AG04449 (cell line): ENCODE measurements at regions not wholly inside any gene's neighbourhood (a gene's known extent, or its start where the extent isn't known, plus 50 kb on each side); places are given as distances from the start of the nearest gene placed in this dataset.
"Not testable (repeated sequence)": the region's sequence is repeated elsewhere in the genome, so short reads cannot be mapped to it uniquely, and the experiment has no call there.

ENCODE experiments used
- CTCF ChIA-PET: fragments of 350-600 bp; formaldehyde crosslinking; extraction: SDS; loops from one replicate; lab custom pipeline; 2021; ENCODE audit warnings: antibody characterized with exemption; lab: Yijun Ruan, JAX
- POLR2A ChIA-PET: fragments of 400-600, 350-600 bp; formaldehyde crosslinking; extraction: SDS; loops from one replicate; lab custom pipeline; 2020; ENCODE audit warnings: antibody characterized with exemption, inconsistent platforms; lab: Yijun Ruan, JAX
- DNase-seq: peaks from one replicate; pipeline ENCODE4 v3.0.0-alpha.2; 2010; ENCODE audit warnings: low read depth, low spot score
- H3K4me3 ChIP-seq: 2 replicates; pipeline ENCODE4 v1.5.1; 2011; ENCODE audit warnings: low read depth, mild to moderate bottlenecking, control low read depth, low read length
- TF ChIP-seq, protein P1 (sequence below): IDR thresholded peaks from one replicate; pipeline ENCODE4 v1.5.1; 2011; ENCODE audit warnings: mild to moderate bottlenecking, moderate library complexity, low read length, control low read depth, inconsistent platforms; ENCODE audit not compliant: insufficient read depth; ENCODE audit errors: missing control alignments

DNA sequence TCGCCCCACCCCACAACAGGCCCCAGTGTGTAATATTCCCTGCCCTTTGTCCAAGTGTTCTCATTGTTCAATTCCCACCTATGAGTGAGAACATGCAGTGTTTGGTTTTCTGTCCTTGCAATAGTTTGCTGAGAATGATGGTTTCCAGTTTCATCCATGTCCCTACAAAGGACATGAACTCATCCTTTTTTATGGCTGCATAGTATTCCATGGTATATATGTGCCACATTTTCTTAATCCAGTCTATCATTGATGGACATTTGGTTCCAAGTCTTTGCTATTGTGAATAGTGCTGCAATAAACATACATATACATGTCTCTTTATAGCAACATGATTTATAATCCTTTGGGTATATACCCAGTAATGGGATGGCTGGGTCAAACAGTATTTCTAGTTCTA, 132.7 kb downstream of the SNX10 start:
- POLR2A ChIA-PET, CTCF ChIA-PET, DNase-seq, H3K4me3 ChIP-seq: not testable (repeated sequence)

DNA sequence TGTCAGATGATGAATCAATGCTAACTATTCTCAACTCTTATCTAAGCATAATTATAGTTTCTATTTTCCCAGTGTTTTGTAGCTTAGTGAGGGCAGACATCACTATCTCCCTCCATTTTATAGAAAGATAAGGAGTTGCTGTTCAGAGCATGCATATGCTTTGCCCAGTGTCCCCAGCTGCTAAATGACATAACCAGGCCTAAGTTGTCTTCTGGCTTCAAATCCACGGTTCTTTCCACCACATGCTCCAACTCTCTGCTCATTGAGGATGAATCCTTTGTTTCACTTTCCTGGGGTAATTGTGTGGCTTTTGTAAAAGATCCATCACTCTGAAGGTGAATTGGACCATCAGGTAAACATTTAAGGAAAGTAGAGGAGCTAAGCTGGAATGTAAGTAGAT, 134.0 kb downstream of the SNX10 start:
- no peak overlapping the region for H3K4me3 ChIP-seq
- no peak for DNase-seq
- TF ChIP-seq, protein P1, sequence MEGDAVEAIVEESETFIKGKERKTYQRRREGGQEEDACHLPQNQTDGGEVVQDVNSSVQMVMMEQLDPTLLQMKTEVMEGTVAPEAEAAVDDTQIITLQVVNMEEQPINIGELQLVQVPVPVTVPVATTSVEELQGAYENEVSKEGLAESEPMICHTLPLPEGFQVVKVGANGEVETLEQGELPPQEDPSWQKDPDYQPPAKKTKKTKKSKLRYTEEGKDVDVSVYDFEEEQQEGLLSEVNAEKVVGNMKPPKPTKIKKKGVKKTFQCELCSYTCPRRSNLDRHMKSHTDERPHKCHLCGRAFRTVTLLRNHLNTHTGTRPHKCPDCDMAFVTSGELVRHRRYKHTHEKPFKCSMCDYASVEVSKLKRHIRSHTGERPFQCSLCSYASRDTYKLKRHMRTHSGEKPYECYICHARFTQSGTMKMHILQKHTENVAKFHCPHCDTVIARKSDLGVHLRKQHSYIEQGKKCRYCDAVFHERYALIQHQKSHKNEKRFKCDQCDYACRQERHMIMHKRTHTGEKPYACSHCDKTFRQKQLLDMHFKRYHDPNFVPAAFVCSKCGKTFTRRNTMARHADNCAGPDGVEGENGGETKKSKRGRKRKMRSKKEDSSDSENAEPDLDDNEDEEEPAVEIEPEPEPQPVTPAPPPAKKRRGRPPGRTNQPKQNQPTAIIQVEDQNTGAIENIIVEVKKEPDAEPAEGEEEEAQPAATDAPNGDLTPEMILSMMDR, result no peak
- ChIA-PET POLR2A (no interaction called here), CTCF (no interaction called here)

GRCh38 chr7:26426096-26426495, 134.4 kb downstream of the SNX10 start:
- TF ChIP-seq, protein P1, result no peak
- ChIA-PET CTCF (no interaction called here), POLR2A (no interaction called here)
- H3K4me3 ChIP-seq, result no peak overlapping the region
- no peak for DNase-seq

DNA sequence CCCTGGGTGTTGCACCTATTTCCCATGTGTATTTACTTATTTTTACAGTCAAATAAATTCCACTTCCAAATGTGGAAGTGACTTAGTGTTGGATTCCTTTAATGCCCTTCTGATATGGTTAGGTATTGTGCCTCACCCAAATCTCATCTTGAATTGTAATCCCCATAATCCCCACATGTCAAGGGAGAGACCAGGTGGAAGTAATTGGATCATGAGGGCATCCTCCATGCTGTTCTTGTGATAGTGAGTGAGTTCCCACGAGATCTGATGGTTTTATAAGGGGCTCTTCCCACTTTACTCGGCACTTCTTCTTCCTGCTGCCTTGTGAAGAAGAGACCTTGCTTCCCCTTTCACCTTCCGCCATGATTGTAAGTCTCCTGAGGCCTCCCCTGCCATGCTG, 136.9 kb downstream of the SNX10 start:
- no peak overlapping the region for H3K4me3 ChIP-seq
- TF ChIP-seq, protein P1, result no peak
- CTCF ChIA-PET, result no interaction called here
- POLR2A ChIA-PET, result no interaction called here
- DNase-seq, result no peak

- CTCF ChIA-PET, result no interaction called here
- H3K4me3 ChIP-seq, result no peak overlapping the region
- TF ChIP-seq, protein P1, result no peak
- no peak for DNase-seq
- POLR2A ChIA-PET, result no interaction called here
These were observed 137.5 kb downstream of the SNX10 start for GRCh38 chr7:26429168-26429567.

DNA sequence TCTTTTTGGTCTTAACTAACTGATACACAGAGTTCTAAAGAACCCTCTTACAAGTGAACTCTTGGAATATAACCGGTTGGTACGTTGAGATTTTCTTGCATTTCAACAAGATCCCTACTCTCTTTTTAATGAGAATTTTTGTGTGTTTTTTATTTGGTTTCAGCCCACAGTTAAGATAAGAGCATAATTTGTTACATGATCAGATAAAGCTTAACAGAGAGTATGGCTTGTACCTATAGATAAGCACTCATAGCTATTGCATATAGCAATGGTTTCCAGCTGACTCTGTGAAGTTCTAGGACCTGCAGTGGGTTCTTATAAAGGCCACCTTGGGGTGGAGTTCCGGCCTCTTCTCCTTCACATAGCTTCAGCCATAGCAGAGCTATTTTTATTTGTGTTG, 143.3 kb downstream of the SNX10 start:
- POLR2A ChIA-PET, result no interaction called here
- TF ChIP-seq, protein P1, result no peak
- CTCF ChIA-PET, result no interaction called here
- no peak for DNase-seq
- no peak overlapping the region for H3K4me3 ChIP-seq

DNA sequence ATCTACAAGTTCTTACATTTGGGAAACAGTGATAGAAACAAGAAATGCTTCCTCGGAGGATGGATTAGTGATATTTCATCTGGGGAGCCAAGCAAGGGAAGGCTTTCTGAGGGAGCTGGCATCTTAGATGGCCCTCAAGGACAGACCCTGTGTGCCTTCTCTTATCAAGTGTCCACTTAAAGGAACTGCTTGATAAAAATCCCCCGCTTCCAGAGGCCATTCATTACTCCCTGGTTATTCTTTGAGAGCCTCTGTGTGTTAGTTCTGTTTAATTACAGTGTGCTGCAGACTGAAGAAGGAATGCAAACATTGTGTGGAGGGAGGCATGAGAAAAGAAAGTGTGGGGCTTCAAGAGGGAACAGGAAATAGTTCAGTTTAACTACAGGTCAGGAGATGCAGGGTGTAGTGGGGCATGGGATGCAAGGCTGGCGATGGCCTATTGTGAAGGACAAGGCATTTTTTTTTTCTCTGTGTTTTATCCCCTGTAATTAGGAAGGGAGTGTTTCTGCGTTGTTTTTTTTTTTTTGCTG, 145.4 kb downstream of the SNX10 start:
- POLR2A ChIA-PET, result no interaction called here
- H3K4me3 ChIP-seq, result no peak overlapping the region
- DNase-seq, result no peak
- TF ChIP-seq, protein P1, result no peak
- CTCF ChIA-PET, result no interaction called here
